TTC549 (cell line): ENCODE measurements at regions not wholly inside any gene's neighbourhood (a gene's known extent, or its start where the extent isn't known, plus 50 kb on each side); places are given as distances from the start of the nearest gene placed in this dataset.
"Not testable (repeated sequence)": the region's sequence is repeated elsewhere in the genome, so short reads cannot be mapped to it uniquely, and the experiment has no call there.

Experiments used
- FAIRE-seq: peaks from 2 replicates; lab custom pipeline; 2012; peaks lifted over from hg19 to GRCh38; lab: Jason Lieb, UNC

DNA sequence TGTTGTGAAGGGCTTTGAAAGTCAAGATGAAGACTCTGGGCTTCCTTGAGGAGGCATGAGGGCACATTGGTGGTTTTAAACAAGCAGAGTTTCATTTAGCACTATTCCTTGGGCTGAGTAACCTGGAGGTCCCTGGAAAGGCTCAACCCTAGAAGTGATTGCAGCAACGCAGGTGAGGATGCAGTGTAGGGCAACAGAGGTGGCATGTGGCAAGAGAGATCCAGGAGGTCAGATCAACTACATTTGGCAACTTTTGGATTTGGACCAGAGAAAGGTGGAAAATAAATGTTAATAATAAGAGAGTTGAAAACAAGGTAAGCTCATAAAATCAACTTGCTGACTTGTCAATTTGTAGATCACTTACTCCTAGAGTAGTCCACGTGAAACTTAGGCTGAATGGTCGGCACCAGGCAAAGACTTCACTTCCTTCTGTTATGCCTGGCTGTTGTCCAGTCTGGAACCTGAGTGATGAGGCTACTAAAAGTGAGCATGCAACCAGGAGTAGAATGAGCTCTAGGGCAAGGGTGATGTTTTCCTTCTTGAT, 414.6 kb upstream of the ZMIZ1 start:
- no peak for FAIRE-seq

DNA sequence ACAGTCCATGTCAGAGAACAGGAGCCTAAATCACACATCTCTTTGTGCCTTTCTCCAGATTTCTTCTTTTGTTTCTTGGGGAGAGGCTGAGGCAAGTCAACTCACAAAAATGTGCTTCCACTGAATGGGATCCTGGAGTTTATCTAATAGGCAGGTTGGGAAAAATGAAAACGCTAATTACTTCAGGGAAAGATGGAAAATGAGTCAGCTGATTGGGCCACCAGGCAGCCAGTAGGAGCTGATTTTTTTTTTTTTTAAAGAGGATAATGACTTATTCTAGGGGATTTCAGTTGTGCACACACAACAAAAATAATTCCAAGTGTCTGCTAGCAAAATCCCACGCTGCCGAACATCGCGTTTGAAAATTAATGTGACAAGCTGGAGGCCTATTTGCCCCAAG, 412.8 kb upstream of the ZMIZ1 start:
- FAIRE-seq: no peak

GRCh38 chr10:78656417-78657162, 412.2 kb upstream of the ZMIZ1 start:
- no peak for FAIRE-seq

- FAIRE-seq: no peak
These were observed 411.5 kb upstream of the ZMIZ1 start for GRCh38 chr10:78657163-78657861.

- no peak for FAIRE-seq
These were observed 411.0 kb upstream of the ZMIZ1 start for GRCh38 chr10:78657862-78658165.

DNA sequence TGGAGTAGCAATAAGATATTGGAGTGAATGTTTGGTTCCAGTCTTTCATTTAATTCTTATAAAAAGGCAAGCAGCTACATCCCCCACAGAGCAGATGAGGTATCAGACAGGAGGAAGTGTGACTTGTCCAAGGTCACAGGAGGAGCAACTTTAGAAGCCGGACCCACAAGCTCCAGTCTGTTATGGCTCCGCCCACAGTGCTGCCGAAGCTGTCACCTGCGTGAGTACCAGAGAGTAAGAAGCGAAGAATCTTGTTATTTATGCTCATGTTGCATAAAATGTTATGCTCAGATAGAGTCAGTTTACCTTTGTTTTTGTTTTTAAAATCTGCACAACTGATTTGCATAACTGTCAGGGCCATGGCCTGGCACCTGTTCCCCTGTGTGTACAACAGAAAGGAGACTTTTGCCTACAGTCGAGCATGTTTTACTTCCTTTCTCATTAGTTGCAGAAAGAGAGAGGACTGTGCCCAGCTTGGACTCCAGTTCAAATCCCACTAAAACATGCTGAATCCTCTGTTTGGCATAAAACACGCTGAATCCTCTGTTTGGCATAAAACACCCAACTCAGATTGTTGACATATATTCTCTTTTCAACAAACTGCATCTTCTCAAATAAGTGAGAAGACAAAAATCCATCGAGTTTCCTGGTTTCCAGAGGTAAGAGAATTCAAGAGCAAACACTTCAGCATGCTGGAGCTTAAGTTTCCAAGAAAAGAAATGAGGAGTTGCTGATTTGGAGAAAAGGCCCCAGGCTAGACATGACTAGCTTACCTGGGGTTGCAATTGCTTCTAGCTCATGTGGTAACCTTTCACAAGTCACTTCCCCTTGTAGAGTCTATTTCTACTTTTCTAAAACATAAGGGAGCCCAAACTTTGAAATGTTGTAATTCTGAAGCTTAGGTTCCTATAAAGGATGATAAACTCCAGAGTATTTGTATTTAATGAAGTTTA, 409.8 kb upstream of the ZMIZ1 start:
- FAIRE-seq: no peak

- FAIRE-seq: no peak
These were observed 409.2 kb upstream of the ZMIZ1 start for GRCh38 chr10:78659598-78659967.

GRCh38 chr10:78660446-78661106, 408.2 kb upstream of the ZMIZ1 start:
- no peak for FAIRE-seq

DNA sequence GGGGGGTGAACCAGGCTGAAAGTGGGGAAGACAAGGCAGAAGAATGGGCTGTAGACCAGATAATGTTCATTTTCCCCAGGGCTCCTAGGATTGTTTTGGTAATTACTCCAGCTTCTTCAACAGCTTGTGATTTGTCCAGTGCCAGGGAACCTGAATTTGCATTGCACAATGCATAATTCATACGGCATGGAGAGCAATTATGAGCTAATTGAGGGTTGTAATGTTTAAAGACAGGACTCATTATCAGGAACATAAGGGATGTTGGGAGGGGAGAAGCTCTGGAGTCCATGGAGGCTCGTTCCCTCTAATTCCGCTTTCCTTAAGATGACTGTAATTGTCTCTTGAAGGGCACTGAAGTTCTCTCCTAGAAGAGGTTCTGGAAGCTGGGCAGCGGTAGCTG, 405.0 kb upstream of the ZMIZ1 start:
- FAIRE-seq: no peak

DNA sequence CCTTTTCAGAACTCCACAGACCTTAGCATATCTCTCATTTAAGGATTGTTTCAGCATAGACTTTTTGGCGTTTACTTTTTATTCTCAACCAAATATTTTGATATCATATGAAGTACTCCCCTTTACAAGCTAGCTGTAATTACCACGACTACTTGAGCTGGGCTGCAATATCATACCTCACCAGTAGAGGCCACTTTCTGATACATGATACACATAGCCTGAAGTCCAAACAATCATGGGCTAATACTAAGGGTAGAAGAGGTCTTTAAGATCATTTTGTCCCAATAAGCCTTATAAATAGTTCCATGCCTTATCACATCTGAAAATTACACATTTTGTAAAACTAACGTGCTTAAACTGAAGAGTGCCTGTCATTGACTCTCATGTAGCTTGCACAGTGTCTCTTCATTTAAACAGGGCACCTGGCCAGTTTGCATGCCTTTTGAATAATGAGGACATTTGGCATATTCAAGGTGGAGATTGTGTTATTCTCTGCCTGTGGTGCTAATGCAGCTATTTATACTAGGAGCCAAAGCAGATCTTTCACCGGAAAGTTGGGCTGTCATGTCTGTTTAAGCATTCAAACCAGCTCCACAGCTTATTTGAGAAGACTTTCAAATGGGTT, 403.7 kb upstream of the ZMIZ1 start:
- no peak for FAIRE-seq

GRCh38 chr10:78672918-78673317, 395.8 kb upstream of the ZMIZ1 start:
- no peak for FAIRE-seq

- not testable (repeated sequence) for FAIRE-seq
These were observed 387.6 kb upstream of the ZMIZ1 start for GRCh38 chr10:78681141-78681540.

DNA sequence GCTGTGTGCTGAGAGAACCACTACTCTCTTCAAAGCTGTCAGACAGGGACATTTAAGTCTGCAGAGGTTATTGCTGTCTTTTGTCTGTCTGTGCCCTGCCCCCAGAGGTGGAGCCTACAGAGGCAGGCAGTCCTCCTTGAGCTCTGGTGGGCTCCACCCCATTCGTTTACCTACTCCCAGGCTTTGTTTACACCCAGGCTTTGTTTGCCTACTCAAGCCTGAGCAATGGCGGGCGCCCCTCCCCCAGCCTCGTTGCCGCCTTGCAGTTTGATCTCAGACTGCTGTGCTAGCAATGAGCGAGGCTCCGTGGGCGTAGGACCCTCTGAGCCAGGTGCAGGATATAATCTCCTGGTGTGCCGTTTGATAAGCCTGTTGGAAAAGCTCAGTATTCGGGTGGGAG, 386.8 kb upstream of the ZMIZ1 start:
- not testable (repeated sequence) for FAIRE-seq

DNA sequence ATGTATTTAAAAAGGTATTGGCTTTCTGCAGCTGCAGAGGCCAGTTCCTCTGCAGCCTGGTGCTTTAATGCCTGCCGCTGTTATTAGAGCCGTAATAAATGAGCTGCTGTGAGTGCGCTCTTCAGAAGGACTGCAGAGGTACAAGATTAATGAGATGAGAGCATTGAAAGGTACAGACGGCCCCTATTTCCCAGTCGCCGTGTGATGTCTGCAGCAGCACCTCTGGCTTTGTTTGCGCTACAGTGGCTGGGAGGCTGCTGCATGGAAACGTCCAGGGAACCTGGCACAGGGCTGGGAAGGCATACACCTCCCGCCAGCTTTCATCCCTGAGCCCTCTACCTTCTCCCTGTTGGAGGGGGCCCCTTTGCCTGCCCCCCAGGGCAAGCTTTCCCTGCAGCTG, 383.8 kb upstream of the ZMIZ1 start:
- FAIRE-seq: no peak

DNA sequence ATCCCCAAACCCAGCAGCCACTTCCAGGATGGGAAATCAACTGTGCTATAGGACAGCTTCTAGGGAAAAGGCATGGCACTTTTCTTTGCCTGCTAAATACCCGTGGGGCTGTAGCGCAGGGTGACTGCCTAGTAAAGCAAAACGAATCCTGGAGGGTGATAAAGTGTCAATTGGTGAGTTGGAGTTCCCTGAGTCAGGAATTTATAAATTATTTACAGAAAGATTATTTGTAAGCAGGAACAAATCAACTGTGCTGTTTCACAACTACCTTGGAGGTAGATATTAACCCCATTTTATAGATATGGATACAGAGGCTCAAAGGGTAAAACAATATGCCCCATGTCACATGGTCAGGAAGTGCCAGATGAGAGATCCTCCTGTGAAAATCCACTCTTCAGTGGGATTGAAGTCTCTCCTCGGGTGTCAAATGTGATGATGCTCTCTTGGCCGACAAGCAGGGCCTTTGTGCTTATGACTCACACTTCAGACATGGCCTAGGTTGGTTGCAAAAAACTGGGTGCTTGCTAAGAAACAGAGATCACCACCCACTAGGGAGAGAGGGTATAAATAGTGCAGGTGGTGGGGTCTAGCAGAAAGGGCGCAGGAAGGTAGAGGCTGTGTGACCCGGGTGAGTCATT, 383.2 kb upstream of the ZMIZ1 start:
- FAIRE-seq: no peak

DNA sequence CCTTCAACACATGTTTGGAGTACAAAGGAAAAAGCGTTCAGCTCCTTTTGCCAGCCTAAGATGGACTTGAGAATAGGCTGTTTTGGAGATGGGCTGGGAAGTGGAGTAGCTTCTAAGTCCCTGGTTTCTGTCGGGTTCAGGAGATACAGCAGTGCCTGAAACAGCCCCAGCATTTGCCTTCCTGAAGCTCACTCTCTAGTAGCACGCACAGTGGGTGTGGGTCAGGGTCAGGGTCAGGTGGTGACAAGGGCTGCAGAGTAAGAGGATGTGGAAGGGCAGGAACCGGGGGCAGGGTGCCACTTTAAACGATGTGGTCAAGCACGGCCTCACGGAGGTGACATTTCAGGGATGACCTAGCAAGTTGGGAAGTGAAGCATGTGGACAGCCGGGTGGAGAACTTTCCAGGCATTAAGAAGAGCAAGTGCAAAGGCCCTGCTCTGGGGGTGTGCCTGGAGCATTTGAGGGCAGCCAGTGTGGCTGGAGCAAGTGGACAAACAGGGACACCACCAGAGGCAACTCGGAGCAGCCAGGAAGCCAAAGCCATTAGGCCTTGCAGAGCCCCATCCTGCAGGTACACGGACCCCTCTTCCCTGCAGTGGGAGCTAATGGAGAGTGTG, 382.2 kb upstream of the ZMIZ1 start:
- no peak for FAIRE-seq

GRCh38 chr10:78687626-78688025, 381.1 kb upstream of the ZMIZ1 start:
- no peak for FAIRE-seq

DNA sequence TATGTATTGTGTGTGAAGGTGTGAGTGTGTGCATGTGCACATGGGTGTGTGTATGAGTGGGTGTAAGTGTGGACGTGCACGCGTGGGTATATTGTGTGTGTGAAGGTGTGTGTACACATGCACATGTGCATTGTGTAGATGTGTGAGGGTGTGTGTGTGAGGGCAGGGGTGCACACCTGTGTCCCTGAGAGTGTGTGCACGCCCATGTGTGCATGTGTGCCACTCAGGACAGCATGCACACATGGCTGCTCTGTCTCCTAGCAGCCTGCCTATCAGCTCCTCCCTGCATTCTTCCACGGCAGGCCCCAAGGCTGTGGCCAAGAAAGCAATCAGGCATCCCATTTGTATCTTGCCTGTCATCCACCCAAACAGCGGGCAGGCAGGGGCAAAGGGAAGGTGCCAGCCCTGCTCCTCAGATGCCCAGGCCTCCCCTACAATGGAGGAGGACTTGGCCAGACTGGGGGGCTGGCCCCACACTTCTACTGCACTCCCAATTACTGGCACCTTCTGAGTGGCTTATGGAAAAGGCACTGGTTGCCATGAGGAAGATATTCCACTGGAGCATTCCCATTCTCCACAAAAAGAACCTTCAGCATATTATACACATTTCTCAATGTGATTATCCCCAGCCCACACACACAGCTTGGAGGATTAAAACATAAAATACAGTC, 380.4 kb upstream of the ZMIZ1 start:
- FAIRE-seq: no peak

- FAIRE-seq: no peak
These were observed 379.7 kb upstream of the ZMIZ1 start for GRCh38 chr10:78688901-78689583.

GRCh38 chr10:78689584-78689935, 379.2 kb upstream of the ZMIZ1 start:
- FAIRE-seq: no peak
